ENCODE measurements at regions not wholly inside any gene's neighbourhood (a gene's known extent, or its start where the extent isn't known, plus 50 kb on each side); places are given as distances from the start of the nearest gene placed in this dataset.

- DNase-seq (ENCODE audit: low read depth, low spot score) = no peak
Measured at GRCh38 chr2:76506538-76506937, 795.8 kb upstream of the GCFC2 start.

GRCh38 chr2:76501641-76502040 lies 790.9 kb upstream of the GCFC2 start:
- DNase-seq (ENCODE audit: low read depth, low spot score) = no peak
- no peak for TF ChIP-seq ZNF274 (IDR thresholded peaks at IDR 0.05; ENCODE audit: low read depth, low read length)
- H3K4me3 ChIP-seq (ENCODE audit: insufficient read length, low read depth) = no peak overlapping the region
- H3K36me3 ChIP-seq (ENCODE audit: insufficient read depth, insufficient read length, low read length) = no peaks in the 10 kb centered on the region
- no peaks in the 10 kb centered on the region for H3K27me3 ChIP-seq (ENCODE audit: insufficient read depth, insufficient read length)
- no peaks in the 10 kb centered on the region for H3K9me3 ChIP-seq (ENCODE audit: insufficient read depth, low read length)
- no peak overlapping the region for H3K9ac ChIP-seq (ENCODE audit: insufficient read length, low read depth)
- no peaks in the 10 kb centered on the region for H3K4me1 ChIP-seq (ENCODE audit: insufficient read depth, insufficient read length)

More at GRCh38 chr2:76506538-76506937, 795.8 kb upstream of the GCFC2 start:
- Histone ChIP-seq H3K9ac (ENCODE audit: insufficient read length, low read depth) (no peak overlapping the region), H3K9me3 (ENCODE audit: insufficient read depth, low read length) (no peaks in the 10 kb centered on the region), H3K4me1 (ENCODE audit: insufficient read depth, insufficient read length) (no peaks in the 10 kb centered on the region), H3K36me3 (ENCODE audit: insufficient read depth, insufficient read length, low read length) (no peaks in the 10 kb centered on the region), H3K27me3 (ENCODE audit: insufficient read depth, insufficient read length) (no peaks in the 10 kb centered on the region), H3K4me3 (ENCODE audit: insufficient read length, low read depth) (no peak overlapping the region)
- no peak for TF ChIP-seq YY1 (IDR thresholded peaks at IDR 0.05; ENCODE audit: insufficient read depth, insufficient read length)
- TF ChIP-seq SUZ12 (IDR thresholded peaks at IDR 0.05; ENCODE audit: extremely low read depth, insufficient read depth, insufficient read length) = no peak
- no peak for TF ChIP-seq ZNF274 (IDR thresholded peaks at IDR 0.05; ENCODE audit: low read depth, low read length)

DNA sequence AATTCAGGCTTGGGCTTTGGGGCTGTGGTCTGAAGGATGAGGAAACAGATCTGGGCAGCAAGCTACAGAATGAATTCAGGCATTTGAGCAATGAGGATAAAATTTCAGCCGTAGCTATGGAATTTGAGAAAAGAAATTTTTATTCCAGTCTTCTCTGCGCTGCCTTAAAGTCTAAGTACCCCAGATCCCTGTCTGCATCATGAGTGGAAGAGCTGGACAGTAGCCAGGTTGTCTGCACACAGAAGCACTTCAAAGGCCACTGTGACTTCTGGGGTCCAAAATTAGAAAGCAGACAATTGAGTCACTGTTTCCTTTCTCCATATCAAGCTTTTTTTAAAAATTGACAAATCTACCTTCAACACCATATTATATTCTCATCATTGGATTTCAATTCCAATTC lies 787.6 kb upstream of the GCFC2 start:
- TF ChIP-seq SUZ12 (IDR thresholded peaks at IDR 0.05; ENCODE audit: extremely low read depth, insufficient read depth, insufficient read length) (no peak), ZNF274 (IDR thresholded peaks at IDR 0.05; ENCODE audit: low read depth, low read length) (no peak), YY1 (IDR thresholded peaks at IDR 0.05; ENCODE audit: insufficient read depth, insufficient read length) (no peak)
- Histone ChIP-seq H3K9ac (ENCODE audit: insufficient read length, low read depth) (no peak overlapping the region), H3K36me3 (ENCODE audit: insufficient read depth, insufficient read length, low read length) (no peaks in the 10 kb centered on the region), H3K9me3 (ENCODE audit: insufficient read depth, low read length) (no peaks in the 10 kb centered on the region), H3K4me1 (ENCODE audit: insufficient read depth, insufficient read length) (no peaks in the 10 kb centered on the region), H3K27me3 (ENCODE audit: insufficient read depth, insufficient read length) (no peaks in the 10 kb centered on the region), H3K4me3 (ENCODE audit: insufficient read length, low read depth) (no peak overlapping the region)
- DNase-seq (ENCODE audit: low read depth, low spot score) = no peak

- Histone ChIP-seq H3K4me3 (ENCODE audit: insufficient read length, low read depth) (no peak overlapping the region), H3K36me3 (ENCODE audit: insufficient read depth, insufficient read length, low read length) (no peaks in the 10 kb centered on the region)
Measured at GRCh38 chr2:76491503-76491902, 780.8 kb upstream of the GCFC2 start.

DNA sequence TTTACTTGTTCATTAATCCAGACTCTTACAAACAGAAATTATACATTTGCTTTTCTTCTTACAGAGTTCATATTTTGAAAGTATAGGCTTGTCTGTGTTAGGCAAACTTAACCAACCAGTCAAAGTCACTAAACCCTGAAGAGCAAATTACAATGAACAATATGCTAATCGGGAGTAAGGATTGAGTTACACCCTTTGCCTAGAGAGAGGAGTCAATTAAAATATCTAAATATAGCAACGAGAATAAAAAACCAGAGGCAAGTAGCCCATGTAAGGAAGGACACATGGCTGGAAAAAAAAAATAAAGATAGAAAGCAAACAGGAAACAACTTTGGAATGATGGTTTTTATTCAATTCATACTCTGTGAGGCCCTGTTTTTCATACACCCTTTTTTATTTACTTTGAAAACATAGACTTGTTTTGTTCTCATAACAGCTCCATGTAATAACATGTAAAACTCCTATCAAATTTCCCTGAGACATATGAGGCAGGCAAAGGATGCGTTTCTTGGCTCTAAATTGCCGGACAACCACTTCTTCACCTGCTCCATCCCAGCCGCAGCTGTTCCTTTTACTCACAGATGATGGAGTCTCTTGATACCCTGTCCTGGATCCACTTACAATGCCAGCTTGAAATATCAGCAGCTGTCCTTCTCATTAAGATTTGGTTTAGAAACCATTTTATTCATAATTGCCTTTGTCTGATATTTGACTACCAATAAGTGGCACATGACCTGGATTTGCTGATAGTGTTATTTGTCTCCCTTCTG lies 767.7 kb upstream of the GCFC2 start:
- H3K4me1 ChIP-seq (ENCODE audit: insufficient read depth, insufficient read length) = no peaks in the 10 kb centered on the region
- no peak for DNase-seq (ENCODE audit: low read depth, low spot score)
- H3K36me3 ChIP-seq (ENCODE audit: insufficient read depth, insufficient read length, low read length) = no peaks in the 10 kb centered on the region
- no peak overlapping the region for H3K9ac ChIP-seq (ENCODE audit: insufficient read length, low read depth)
- TF ChIP-seq ZNF274 (IDR thresholded peaks at IDR 0.05; ENCODE audit: low read depth, low read length) (no peak), SUZ12 (IDR thresholded peaks at IDR 0.05; ENCODE audit: extremely low read depth, insufficient read depth, insufficient read length) (no peak), YY1 (IDR thresholded peaks at IDR 0.05; ENCODE audit: insufficient read depth, insufficient read length) (no peak)
- H3K27me3 ChIP-seq (ENCODE audit: insufficient read depth, insufficient read length) = no peaks in the 10 kb centered on the region
- H3K4me3 ChIP-seq (ENCODE audit: insufficient read length, low read depth) = no peak overlapping the region
- no peaks in the 10 kb centered on the region for H3K9me3 ChIP-seq (ENCODE audit: insufficient read depth, low read length)

More at GRCh38 chr2:76491503-76491902, 780.8 kb upstream of the GCFC2 start:
- Histone ChIP-seq H3K9me3 (ENCODE audit: insufficient read depth, low read length) (no peaks in the 10 kb centered on the region), H3K4me1 (ENCODE audit: insufficient read depth, insufficient read length) (no peaks in the 10 kb centered on the region), H3K9ac (ENCODE audit: insufficient read length, low read depth) (no peak overlapping the region), H3K27me3 (ENCODE audit: insufficient read depth, insufficient read length) (no peaks in the 10 kb centered on the region)
- no peak for TF ChIP-seq ZNF274 (IDR thresholded peaks at IDR 0.05; ENCODE audit: low read depth, low read length)
- TF ChIP-seq YY1 (IDR thresholded peaks at IDR 0.05; ENCODE audit: insufficient read depth, insufficient read length) = no peak
- TF ChIP-seq SUZ12 (IDR thresholded peaks at IDR 0.05; ENCODE audit: extremely low read depth, insufficient read depth, insufficient read length) = no peak
- DNase-seq (ENCODE audit: low read depth, low spot score) = no peak

DNA sequence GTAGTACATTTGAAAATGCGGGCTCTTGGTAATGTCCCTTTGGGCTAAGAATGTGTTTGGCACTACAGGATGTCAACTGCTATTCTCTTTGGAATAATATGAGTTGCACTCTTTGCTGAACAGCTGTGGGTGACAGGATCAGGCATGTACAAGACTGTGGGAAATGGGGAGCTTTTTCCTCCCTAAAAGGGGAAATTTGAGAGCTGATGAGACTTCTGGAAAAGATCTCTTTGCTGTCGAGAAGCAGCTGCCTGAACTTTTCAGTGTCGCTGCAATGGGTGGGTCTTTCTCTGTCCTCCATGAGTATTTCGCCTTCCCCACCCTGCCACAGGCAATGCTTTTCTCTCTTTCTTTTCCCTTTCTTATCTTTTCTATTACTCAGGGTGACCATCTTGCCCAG lies 762.2 kb upstream of the GCFC2 start:
- Histone ChIP-seq H3K9me3 (ENCODE audit: insufficient read depth, low read length) (no peaks in the 10 kb centered on the region), H3K9ac (ENCODE audit: insufficient read length, low read depth) (no peak overlapping the region), H3K4me3 (ENCODE audit: insufficient read length, low read depth) (no peak overlapping the region), H3K36me3 (ENCODE audit: insufficient read depth, insufficient read length, low read length) (no peaks in the 10 kb centered on the region), H3K4me1 (ENCODE audit: insufficient read depth, insufficient read length) (no peaks in the 10 kb centered on the region), H3K27me3 (ENCODE audit: insufficient read depth, insufficient read length) (no peaks in the 10 kb centered on the region)
- no peak for DNase-seq (ENCODE audit: low read depth, low spot score)
- no peak for TF ChIP-seq YY1 (IDR thresholded peaks at IDR 0.05; ENCODE audit: insufficient read depth, insufficient read length)
- TF ChIP-seq SUZ12 (IDR thresholded peaks at IDR 0.05; ENCODE audit: extremely low read depth, insufficient read depth, insufficient read length) = no peak
- TF ChIP-seq ZNF274 (IDR thresholded peaks at IDR 0.05; ENCODE audit: low read depth, low read length) = no peak

GRCh38 chr2:76469066-76469465 lies 758.4 kb upstream of the GCFC2 start:
- no peaks in the 10 kb centered on the region for H3K36me3 ChIP-seq (ENCODE audit: insufficient read depth, insufficient read length, low read length)
- H3K4me1 ChIP-seq (ENCODE audit: insufficient read depth, insufficient read length) = no peaks in the 10 kb centered on the region
- TF ChIP-seq ZNF274 (IDR thresholded peaks at IDR 0.05; ENCODE audit: low read depth, low read length) = no peak
- TF ChIP-seq SUZ12 (IDR thresholded peaks at IDR 0.05; ENCODE audit: extremely low read depth, insufficient read depth, insufficient read length) = no peak
- no peak for TF ChIP-seq YY1 (IDR thresholded peaks at IDR 0.05; ENCODE audit: insufficient read depth, insufficient read length)
- no peaks in the 10 kb centered on the region for H3K27me3 ChIP-seq (ENCODE audit: insufficient read depth, insufficient read length)
- no peak overlapping the region for H3K4me3 ChIP-seq (ENCODE audit: insufficient read length, low read depth)
- no peak for DNase-seq (ENCODE audit: low read depth, low spot score)
- H3K9me3 ChIP-seq (ENCODE audit: insufficient read depth, low read length) = no peaks in the 10 kb centered on the region
- H3K9ac ChIP-seq (ENCODE audit: insufficient read length, low read depth) = no peak overlapping the region

All from NT2/D1 (cell line).